IMR-90 (cell line): ENCODE measurements at regions not wholly inside any gene's neighbourhood (a gene's known extent, or its start where the extent isn't known, plus 50 kb on each side); places are given as distances from the start of the nearest gene placed in this dataset.

Experiments
- ATAC-seq: fragments of 200-7000 bp; cut with Tn5 transposase; 2 replicates; pipeline ENCODE4 v1.9.1; 2020; ENCODE audit warnings: low read depth, mild to moderate bottlenecking, moderate library complexity
- BruUV-seq: library from RNA; stranded (reverse); fragments of 400-500 nt; replicated peaks from 2 replicates; lab custom pipeline; 2021; lab: Mats Ljungman, UMichigan
- CTCF ChIA-PET: fragments of 300-600 bp; formaldehyde crosslinking; extraction: SDS; loops from one replicate; lab custom pipeline; 2021; ENCODE audit warnings: antibody characterized with exemption; lab: Yijun Ruan, JAX
- POLR2A ChIA-PET: fragments of 300-600 bp; sonication (Branson Sonifier 250); formaldehyde crosslinking; loops from one replicate; lab custom pipeline; 2022; ENCODE audit warnings: antibody characterized with exemption; ENCODE audit not compliant: unreplicated experiment; lab: Charles Lee
- DNase-seq: peaks from one replicate; pipeline ENCODE4 v3.0.0; 2013
- H2AFZ ChIP-seq: replicated peaks from 2 replicates; pipeline ENCODE3; 2013; ENCODE audit warnings: low read length, mild to moderate bottlenecking; ENCODE audit not compliant: poor library complexity
- H2AK5ac ChIP-seq: 2 replicates; pipeline ENCODE4 v1.6.1; 2013; ENCODE audit warnings: low read depth, low read length, inconsistent platforms
- H2AK9ac ChIP-seq: replicated peaks from 2 replicates; pipeline ENCODE3; 2013; ENCODE audit warnings: mild to moderate bottlenecking, low read depth, low read length, moderate library complexity; ENCODE audit not compliant: poor library complexity
- H2BK120ac ChIP-seq: 2 replicates; pipeline ENCODE4 v1.6.1; 2013; ENCODE audit warnings: low read depth, low read length, inconsistent platforms
- H2BK15ac ChIP-seq: 3 replicates; pipeline ENCODE4 v1.6.1; 2013; ENCODE audit warnings: low read depth, low read length, inconsistent platforms
- H2BK20ac ChIP-seq: 2 replicates; pipeline ENCODE4 v1.6.1; 2013; ENCODE audit warnings: low read depth, mild to moderate bottlenecking, inconsistent platforms, low read length, moderate library complexity
- H2BK5ac ChIP-seq: 2 replicates; pipeline ENCODE4 v1.6.1; 2013; ENCODE audit warnings: mild to moderate bottlenecking, low read depth, low read length, inconsistent platforms; ENCODE audit not compliant: poor library complexity, severe bottlenecking
- H3K14ac ChIP-seq: replicated peaks from 2 replicates; pipeline ENCODE4 v1.6.1; 2013; ENCODE audit warnings: low read depth, low read length, inconsistent platforms
- H3K18ac ChIP-seq: 2 replicates; pipeline ENCODE4 v1.6.1; 2013; ENCODE audit warnings: low read depth, low read length, control low read depth
- H3K23ac ChIP-seq: 2 replicates; pipeline ENCODE4 v1.6.1; 2013; ENCODE audit warnings: low read depth, low read length, inconsistent platforms
- H3K27ac ChIP-seq: 2 replicates; pipeline ENCODE4 v1.5.1; 2013; ENCODE audit warnings: mild to moderate bottlenecking, control low read depth, low read length; ENCODE audit not compliant: insufficient read depth
- H3K27me3 ChIP-seq: 2 replicates; pipeline ENCODE4 v1.6.1; 2013; ENCODE audit warnings: low read length; ENCODE audit not compliant: control insufficient read depth, insufficient read depth
- H3K36me3 ChIP-seq: 2 replicates; pipeline ENCODE4 v1.6.1; 2013; ENCODE audit warnings: low read length, mixed read lengths; ENCODE audit not compliant: control insufficient read depth, insufficient read depth
- H3K4ac ChIP-seq: 2 replicates; pipeline ENCODE4 v1.6.1; 2013; ENCODE audit warnings: low read depth, low read length, inconsistent platforms
- H3K4me1 ChIP-seq: 2 replicates; pipeline ENCODE4 v1.6.1; 2013; ENCODE audit warnings: low read length, mixed read lengths; ENCODE audit not compliant: control insufficient read depth, insufficient read depth
- H3K4me2 ChIP-seq: 2 replicates; pipeline ENCODE4 v1.6.1; 2013; ENCODE audit warnings: low read depth, mild to moderate bottlenecking, control low read depth, low read length, moderate library complexity
- H3K4me3 ChIP-seq: 2 replicates; pipeline ENCODE4 v1.5.1; 2013; ENCODE audit warnings: low read depth, mild to moderate bottlenecking, control low read depth, low read length, moderate library complexity; ENCODE audit not compliant: insufficient read depth
- H3K56ac ChIP-seq: 2 replicates; pipeline ENCODE4 v1.6.1; 2013; ENCODE audit warnings: low read length, inconsistent platforms; ENCODE audit not compliant: insufficient read depth; ENCODE audit errors: extremely low read depth
- H3K79me1 ChIP-seq, 2 experiments: 2 replicates each; pipeline ENCODE4 v1.6.1; 2013; ENCODE audit warnings: low read length in 2 of 2, inconsistent platforms in 1 of 2, low read depth in 1 of 2
- H3K9ac ChIP-seq: 2 replicates; pipeline ENCODE4 v1.6.1; 2013; ENCODE audit warnings: low read depth, low read length, control low read depth
- H3K9me1 ChIP-seq: 2 replicates; pipeline ENCODE4 v1.6.1; 2013; ENCODE audit warnings: low read length, inconsistent platforms; ENCODE audit not compliant: insufficient read depth
- H3K9me3 ChIP-seq: 2 replicates; pipeline ENCODE4 v1.6.1; 2013; ENCODE audit warnings: low read length; ENCODE audit not compliant: control insufficient read depth, insufficient read depth
- H4K20me1 ChIP-seq: 2 replicates; pipeline ENCODE4 v1.6.1; 2013; ENCODE audit warnings: low read length, inconsistent platforms; ENCODE audit not compliant: insufficient read depth
- H4K5ac ChIP-seq: 2 replicates; pipeline ENCODE4 v1.6.1; 2013; ENCODE audit warnings: mild to moderate bottlenecking, low read depth, low read length, control low read depth
- H4K8ac ChIP-seq, 2 experiments: 2 replicates each; pipeline ENCODE4 v1.6.1; 2013; ENCODE audit warnings: low read depth in 2 of 2, low read length in 2 of 2, control low read depth in 1 of 2, inconsistent platforms in 1 of 2
- H4K91ac ChIP-seq: 2 replicates; pipeline ENCODE4 v1.6.1; 2013; ENCODE audit warnings: low read depth, low read length, inconsistent platforms; ENCODE audit not compliant: insufficient read depth
- BHLHE40 ChIP-seq: fragments of 150-350 bp; IDR thresholded peaks from 2 replicates; pipeline ENCODE4 v1.6.1; 2016; ENCODE audit warnings: mild to moderate bottlenecking, low read depth, low read length
- CEBPB ChIP-seq: IDR thresholded peaks from 2 replicates; pipeline ENCODE4 v1.6.1; 2012; ENCODE audit warnings: low read depth, low read length, improper control_type of control experiment
- CHD1 ChIP-seq: IDR thresholded peaks from 2 replicates; pipeline ENCODE4 v1.6.1; 2012; ENCODE audit warnings: low read depth, low read length, improper control_type of control experiment
- FOS ChIP-seq: fragments of 150-350 bp; IDR thresholded peaks from 2 replicates; pipeline ENCODE4 v1.6.1; 2016; ENCODE audit warnings: low read depth, low read length
- MAFK ChIP-seq: IDR thresholded peaks from 2 replicates; pipeline ENCODE4 v1.6.1; 2012; ENCODE audit warnings: low read depth, low read length, improper control_type of control experiment
- MAZ ChIP-seq: IDR thresholded peaks from 2 replicates; pipeline ENCODE4 v1.6.1; 2012; ENCODE audit warnings: low read depth, mild to moderate bottlenecking, low read length, improper control_type of control experiment, moderate library complexity, borderline replicate concordance
- MXI1 ChIP-seq: IDR thresholded peaks from 2 replicates; pipeline ENCODE4 v1.6.1; 2012; ENCODE audit warnings: low read depth, mild to moderate bottlenecking, low read length, moderate library complexity, borderline replicate concordance
- NFE2L2 ChIP-seq: fragments of 150-350 bp; IDR thresholded peaks from 2 replicates; pipeline ENCODE4 v1.6.1; 2016; ENCODE audit warnings: low read depth, mild to moderate bottlenecking, low read length
- POLR2A ChIP-seq: IDR thresholded peaks from 2 replicates; pipeline ENCODE4 v1.6.1; 2012; ENCODE audit warnings: mild to moderate bottlenecking, low read depth, low read length
- RAD21 ChIP-seq: IDR thresholded peaks from 2 replicates; pipeline ENCODE4 v1.6.1; 2012; ENCODE audit warnings: low read length, improper control_type of control experiment
- RCOR1 ChIP-seq: IDR thresholded peaks from 2 replicates; pipeline ENCODE4 v1.6.1; 2012; ENCODE audit warnings: mild to moderate bottlenecking, low read length, improper control_type of control experiment; ENCODE audit not compliant: insufficient replicate concordance
- RFX5 ChIP-seq: IDR thresholded peaks from 2 replicates; pipeline ENCODE4 v1.8.0; 2012; ENCODE audit warnings: low read depth, mild to moderate bottlenecking, low read length, moderate library complexity
- SMC3 ChIP-seq: fragments of 150-350 bp; IDR thresholded peaks from 2 replicates; pipeline ENCODE4 v1.6.1; 2016; ENCODE audit warnings: low read depth, mild to moderate bottlenecking, antibody characterized with exemption, low read length, moderate library complexity
- WGBS, 2 experiments: methylation state at CpG; one replicate each; pipeline versions ENCODE4 v1.1.5 to v1.1.7; 2013; ENCODE audit warnings: missing lambda C conversion rate in 2 of 2; ENCODE audit not compliant: insufficient read length in 1 of 2; ENCODE audit errors: extremely low coverage in 2 of 2; 5-methylcytosine and 5-hydroxymethylcytosine counted together
- dilution Hi-C: fragments of 300-500 bp; cut with HindIII; formaldehyde crosslinking; loops from one replicate; pipeline ENCODE4 v1.14.3; 2018; ENCODE audit warnings: low sequenced_read_pairs; ENCODE audit not compliant: unreplicated experiment
- in situ Hi-C: fragments of 300-500 bp; cut with MboI; formaldehyde crosslinking; loops from 3 replicates; pipeline ENCODE4 v1.14.3; 2019; ENCODE audit warnings: low sequenced_read_pairs, inconsistent platforms, mixed read lengths
- intact Hi-C: fragments of 100-400 bp; cut with micrococcal nuclease; formaldehyde crosslinking; loops from 2 replicates; pipeline ENCODE4 v1.10.0; 2022
- TF ChIP-seq, protein P1 (sequence below): fragments of 150-350 bp; IDR thresholded peaks from 2 replicates; pipeline ENCODE4 v1.6.1; 2016; ENCODE audit warnings: low read depth, mild to moderate bottlenecking, low read length, moderate library complexity, borderline replicate concordance
- TF ChIP-seq, protein P2 (sequence below): conservative IDR thresholded peaks from 2 replicates; pipeline ENCODE4 v1.5.1; 2012; ENCODE audit warnings: mild to moderate bottlenecking, low read depth, low read length, improper control_type of control experiment
- TF ChIP-seq, protein P3 (sequence below): fragments of 150-350 bp; IDR thresholded peaks from 2 replicates; pipeline ENCODE4 v1.6.1; 2017; ENCODE audit warnings: mild to moderate bottlenecking, antibody characterized with exemption, low read length, low read depth

GRCh38 chr13:55553701-55554100 lies 1587.0 kb upstream of the PRR20A start:
- DNase-seq (no peak), ATAC-seq (no peak)
- dilution Hi-C loops (no loop called here), intact Hi-C loops (no loop called here), in situ Hi-C loops (no loop called here)
- Histone ChIP-seq H3K4me3 (no peak overlapping the region), H2AK9ac (no peak overlapping the region), H4K20me1 (no peaks in the 10 kb centered on the region), H2BK20ac (no peak overlapping the region), H3K9me3 (peaks cover 6% of the 10 kb centered on the region; the same call in 1 of the 2 replicates), H3K18ac (no peak overlapping the region), H3K9me1 (no peaks in the 10 kb centered on the region), H4K91ac (no peak overlapping the region), H3K4me2 (no peak overlapping the region), H3K14ac (no peak overlapping the region), H4K5ac (no peak overlapping the region), H3K27ac (no peak overlapping the region), H3K9ac (no peak overlapping the region), H2AFZ (no peak overlapping the region), H3K4me1 (no peaks in the 10 kb centered on the region), H3K36me3 (no peaks in the 10 kb centered on the region), H2AK5ac (no peak overlapping the region), H2BK15ac (no peak overlapping the region), H3K23ac (no peak overlapping the region), H3K56ac (no peak overlapping the region), H3K27me3 (no peaks in the 10 kb centered on the region), H3K79me1 (no peaks in the 10 kb centered on the region), H3K4ac (no peak overlapping the region), H4K8ac (no peak overlapping the region), H2BK120ac (no peak overlapping the region), H2BK5ac (no peak overlapping the region)
- BruUV-seq, result no TSS peak
- ChIA-PET CTCF (interaction anchor here (0.6 kb wide), 1 partner anchor 23 kb away, joined by 3 read pairs; no protein-coding TSS in a partner anchor), POLR2A (no interaction called here)
- TF ChIP-seq, protein P1, sequence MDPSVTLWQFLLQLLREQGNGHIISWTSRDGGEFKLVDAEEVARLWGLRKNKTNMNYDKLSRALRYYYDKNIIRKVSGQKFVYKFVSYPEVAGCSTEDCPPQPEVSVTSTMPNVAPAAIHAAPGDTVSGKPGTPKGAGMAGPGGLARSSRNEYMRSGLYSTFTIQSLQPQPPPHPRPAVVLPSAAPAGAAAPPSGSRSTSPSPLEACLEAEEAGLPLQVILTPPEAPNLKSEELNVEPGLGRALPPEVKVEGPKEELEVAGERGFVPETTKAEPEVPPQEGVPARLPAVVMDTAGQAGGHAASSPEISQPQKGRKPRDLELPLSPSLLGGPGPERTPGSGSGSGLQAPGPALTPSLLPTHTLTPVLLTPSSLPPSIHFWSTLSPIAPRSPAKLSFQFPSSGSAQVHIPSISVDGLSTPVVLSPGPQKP, result no peak
- TF ChIP-seq RAD21 (no peak), MAZ (no peak), CEBPB (no peak), BHLHE40 (no peak), RCOR1 (no peak), CHD1 (no peak), FOS (no peak), NFE2L2 (no peak), MAFK (no peak), POLR2A (no peak), MXI1 (no peak), SMC3 (no peak), RFX5 (no peak)
- TF ChIP-seq, protein P2, sequence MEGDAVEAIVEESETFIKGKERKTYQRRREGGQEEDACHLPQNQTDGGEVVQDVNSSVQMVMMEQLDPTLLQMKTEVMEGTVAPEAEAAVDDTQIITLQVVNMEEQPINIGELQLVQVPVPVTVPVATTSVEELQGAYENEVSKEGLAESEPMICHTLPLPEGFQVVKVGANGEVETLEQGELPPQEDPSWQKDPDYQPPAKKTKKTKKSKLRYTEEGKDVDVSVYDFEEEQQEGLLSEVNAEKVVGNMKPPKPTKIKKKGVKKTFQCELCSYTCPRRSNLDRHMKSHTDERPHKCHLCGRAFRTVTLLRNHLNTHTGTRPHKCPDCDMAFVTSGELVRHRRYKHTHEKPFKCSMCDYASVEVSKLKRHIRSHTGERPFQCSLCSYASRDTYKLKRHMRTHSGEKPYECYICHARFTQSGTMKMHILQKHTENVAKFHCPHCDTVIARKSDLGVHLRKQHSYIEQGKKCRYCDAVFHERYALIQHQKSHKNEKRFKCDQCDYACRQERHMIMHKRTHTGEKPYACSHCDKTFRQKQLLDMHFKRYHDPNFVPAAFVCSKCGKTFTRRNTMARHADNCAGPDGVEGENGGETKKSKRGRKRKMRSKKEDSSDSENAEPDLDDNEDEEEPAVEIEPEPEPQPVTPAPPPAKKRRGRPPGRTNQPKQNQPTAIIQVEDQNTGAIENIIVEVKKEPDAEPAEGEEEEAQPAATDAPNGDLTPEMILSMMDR, result no peak
- TF ChIP-seq, protein P3, sequence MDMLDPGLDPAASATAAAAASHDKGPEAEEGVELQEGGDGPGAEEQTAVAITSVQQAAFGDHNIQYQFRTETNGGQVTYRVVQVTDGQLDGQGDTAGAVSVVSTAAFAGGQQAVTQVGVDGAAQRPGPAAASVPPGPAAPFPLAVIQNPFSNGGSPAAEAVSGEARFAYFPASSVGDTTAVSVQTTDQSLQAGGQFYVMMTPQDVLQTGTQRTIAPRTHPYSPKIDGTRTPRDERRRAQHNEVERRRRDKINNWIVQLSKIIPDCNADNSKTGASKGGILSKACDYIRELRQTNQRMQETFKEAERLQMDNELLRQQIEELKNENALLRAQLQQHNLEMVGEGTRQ, result no peak
- WGBS, 2 experiments, result no CpG with 5 or more reads among the region's 1 CpG
